Astrocyte (in vitro differentiated cells and primary cell): ENCODE measurements at regions not wholly inside any gene's neighbourhood (a gene's known extent, or its start where the extent isn't known, plus 50 kb on each side); places are given as distances from the start of the nearest gene placed in this dataset.

ENCODE experiments used
- EZH2 ChIP-seq: IDR thresholded peaks from 2 replicates; pipeline ENCODE4 v1.6.1; 2012; ENCODE audit warnings: mild to moderate bottlenecking, low read length, inconsistent platforms; ENCODE audit not compliant: insufficient read depth
- TF ChIP-seq, protein P1 (sequence below): IDR thresholded peaks from 2 replicates; pipeline ENCODE4 v1.5.1; 2011; ENCODE audit warnings: low read depth, mild to moderate bottlenecking, inconsistent platforms, low read length, moderate library complexity; ENCODE audit not compliant: insufficient read depth

DNA sequence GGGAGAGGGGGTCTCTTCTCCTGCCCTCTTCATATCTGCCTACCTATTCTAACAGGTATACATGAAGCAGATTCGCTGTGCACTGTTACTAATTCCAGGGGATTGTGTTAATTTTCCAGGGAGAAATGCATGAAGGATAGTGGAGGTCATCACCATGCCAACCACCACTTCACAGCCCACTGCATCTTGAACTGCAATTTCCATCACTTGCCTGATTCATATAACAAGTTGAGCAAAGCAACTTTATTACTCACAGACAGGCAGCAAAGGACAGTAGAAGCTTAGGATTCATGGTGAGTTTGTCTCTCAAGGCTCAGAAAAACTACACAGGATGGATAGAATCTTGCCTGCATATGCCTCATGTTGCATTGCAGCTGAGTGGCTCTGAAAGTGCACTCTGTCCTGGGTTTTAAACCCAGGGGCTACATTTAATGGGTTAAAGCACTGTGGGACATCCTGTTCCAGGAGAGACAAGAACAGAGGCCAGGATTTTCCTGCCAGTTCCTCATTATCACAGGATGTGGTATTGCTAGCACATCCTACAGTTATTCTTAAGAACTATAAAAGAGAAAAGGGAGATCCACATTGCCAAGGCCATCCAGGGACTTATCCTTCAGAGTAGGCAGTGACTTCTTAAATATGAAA lies 136.9 kb upstream of the PRSS1 start:
- TF ChIP-seq, protein P1, sequence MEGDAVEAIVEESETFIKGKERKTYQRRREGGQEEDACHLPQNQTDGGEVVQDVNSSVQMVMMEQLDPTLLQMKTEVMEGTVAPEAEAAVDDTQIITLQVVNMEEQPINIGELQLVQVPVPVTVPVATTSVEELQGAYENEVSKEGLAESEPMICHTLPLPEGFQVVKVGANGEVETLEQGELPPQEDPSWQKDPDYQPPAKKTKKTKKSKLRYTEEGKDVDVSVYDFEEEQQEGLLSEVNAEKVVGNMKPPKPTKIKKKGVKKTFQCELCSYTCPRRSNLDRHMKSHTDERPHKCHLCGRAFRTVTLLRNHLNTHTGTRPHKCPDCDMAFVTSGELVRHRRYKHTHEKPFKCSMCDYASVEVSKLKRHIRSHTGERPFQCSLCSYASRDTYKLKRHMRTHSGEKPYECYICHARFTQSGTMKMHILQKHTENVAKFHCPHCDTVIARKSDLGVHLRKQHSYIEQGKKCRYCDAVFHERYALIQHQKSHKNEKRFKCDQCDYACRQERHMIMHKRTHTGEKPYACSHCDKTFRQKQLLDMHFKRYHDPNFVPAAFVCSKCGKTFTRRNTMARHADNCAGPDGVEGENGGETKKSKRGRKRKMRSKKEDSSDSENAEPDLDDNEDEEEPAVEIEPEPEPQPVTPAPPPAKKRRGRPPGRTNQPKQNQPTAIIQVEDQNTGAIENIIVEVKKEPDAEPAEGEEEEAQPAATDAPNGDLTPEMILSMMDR, result no peak
- TF ChIP-seq EZH2, result no peak
